Thymus (tissue), 11 donors: ENCODE measurements at regions not wholly inside any gene's neighbourhood (a gene's known extent, or its start where the extent isn't known, plus 50 kb on each side); places are given as distances from the start of the nearest gene placed in this dataset.

Experiments
- DNase-seq, 9 donors: peaks; one replicate each; pipeline ENCODE4 v3.0.0-alpha.2; 2013; ENCODE audit warnings: low spot score in 9 of 9, low read depth in 6 of 9, missing footprints in 1 of 9
- H3K27ac ChIP-seq, 2 donors: one replicate each; pipeline ENCODE4 v1.5.1; 2013; ENCODE audit warnings: control low read depth in 1 of 2, low read depth in 1 of 2, low read length in 1 of 2, mild to moderate bottlenecking in 1 of 2, moderate library complexity in 1 of 2
- H3K27me3 ChIP-seq, 2 donors: one replicate each; pipeline ENCODE4 v1.5.1; 2013; ENCODE audit warnings: low read length in 1 of 2; ENCODE audit not compliant: control insufficient read depth in 2 of 2, insufficient read depth in 1 of 2
- H3K36me3 ChIP-seq, 2 donors: one replicate each; pipeline ENCODE4 v1.5.1; 2013; ENCODE audit warnings: low read length in 1 of 2, mild to moderate bottlenecking in 1 of 2, moderate library complexity in 1 of 2; ENCODE audit not compliant: control insufficient read depth in 2 of 2, insufficient read depth in 2 of 2
- H3K4me1 ChIP-seq, 2 donors: one replicate each; pipeline ENCODE4 v1.5.1; 2013; ENCODE audit warnings: low read length in 2 of 2; ENCODE audit not compliant: control insufficient read depth in 2 of 2, insufficient read depth in 2 of 2
- H3K4me3 ChIP-seq, 2 donors: one replicate each; pipeline ENCODE4 v1.5.1; 2013; ENCODE audit warnings: low read length in 2 of 2, control low read depth in 1 of 2, mild to moderate bottlenecking in 1 of 2
- H3K9me3 ChIP-seq, 2 donors: one replicate each; pipeline ENCODE4 v1.5.1; 2013; ENCODE audit warnings: low read length in 1 of 2, mild to moderate bottlenecking in 1 of 2; ENCODE audit not compliant: control insufficient read depth in 2 of 2, insufficient read depth in 1 of 2
- WGBS: extraction: QIAGEN DNeasy Blood & Tissue Kit; methylation state at CpG from one replicate; pipeline ENCODE4 v1.1.7; 2013; 5-methylcytosine and 5-hydroxymethylcytosine counted together
- donor health status: healthy.

- Histone ChIP-seq H3K9me3 (no peaks in the 10 kb centered on the region), H3K4me1 (no peaks in the 10 kb centered on the region), H3K36me3 (no peaks in the 10 kb centered on the region), H3K4me3 (no peak overlapping the region), H3K27me3 (no peaks in the 10 kb centered on the region), H3K27ac (no peak overlapping the region)
- 98% methylated on average over 5 of the region's 5 CpGs for WGBS
- DNase-seq = no peak
These were observed 58.9 kb downstream of the DIRAS3 start for GRCh38 chr1:67991546-67991945.

- DNase-seq = no peak
- 93% methylated on average over 5 of the region's 5 CpGs for WGBS
- Histone ChIP-seq H3K27ac (no peak overlapping the region), H3K4me1 (no peaks in the 10 kb centered on the region), H3K36me3 (no peaks in the 10 kb centered on the region), H3K9me3 (no peaks in the 10 kb centered on the region), H3K4me3 (no peak overlapping the region), H3K27me3 (no peaks in the 10 kb centered on the region)
These were observed 62.4 kb downstream of the DIRAS3 start for GRCh38 chr1:67988066-67988465.

GRCh38 chr1:67987046-67987799 is 63.2 kb downstream of the DIRAS3 start:
- no peaks in the 10 kb centered on the region for H3K36me3 ChIP-seq
- H3K27ac ChIP-seq = no peak overlapping the region
- H3K4me3 ChIP-seq = no peak overlapping the region
- H3K4me1 ChIP-seq = no peaks in the 10 kb centered on the region
- H3K27me3 ChIP-seq = no peaks in the 10 kb centered on the region
- no peak for DNase-seq
- WGBS = 95% methylated on average over 13 of the region's 13 CpGs
- no peaks in the 10 kb centered on the region for H3K9me3 ChIP-seq

- DNase-seq = no peak
- H3K27ac ChIP-seq = no peak overlapping the region
- no peaks in the 10 kb centered on the region for H3K36me3 ChIP-seq
- H3K9me3 ChIP-seq = no peaks in the 10 kb centered on the region
- H3K4me3 ChIP-seq = no peak overlapping the region
- H3K4me1 ChIP-seq = no peaks in the 10 kb centered on the region
- H3K27me3 ChIP-seq = no peaks in the 10 kb centered on the region
- WGBS = 100% methylated on average over 1 of the region's 1 CpG
These were observed 66.6 kb downstream of the DIRAS3 start for GRCh38 chr1:67983867-67984266.

- 93% methylated on average over 1 of the region's 1 CpG for WGBS
- H3K4me3 ChIP-seq = no peak overlapping the region
- H3K36me3 ChIP-seq = no peaks in the 10 kb centered on the region
- no peak for DNase-seq
- H3K27me3 ChIP-seq = no peaks in the 10 kb centered on the region
- H3K9me3 ChIP-seq = no peaks in the 10 kb centered on the region
- H3K4me1 ChIP-seq = no peaks in the 10 kb centered on the region
- H3K27ac ChIP-seq = no peak overlapping the region
These were observed 70.4 kb downstream of the DIRAS3 start for GRCh38 chr1:67980028-67980427.

GRCh38 chr1:67979532-67979931 is 70.9 kb downstream of the DIRAS3 start:
- DNase-seq = no peak
- 95% methylated on average over 2 of the region's 2 CpGs for WGBS
- Histone ChIP-seq H3K36me3 (no peaks in the 10 kb centered on the region), H3K4me1 (no peaks in the 10 kb centered on the region), H3K4me3 (no peak overlapping the region), H3K9me3 (no peaks in the 10 kb centered on the region), H3K27ac (no peak overlapping the region), H3K27me3 (no peaks in the 10 kb centered on the region)

- Histone ChIP-seq H3K27me3 (no peaks in the 10 kb centered on the region), H3K27ac (no peak overlapping the region), H3K4me1 (no peaks in the 10 kb centered on the region), H3K36me3 (no peaks in the 10 kb centered on the region), H3K9me3 (no peaks in the 10 kb centered on the region), H3K4me3 (no peak overlapping the region)
- 95% methylated on average over 5 of the region's 5 CpGs for WGBS
- DNase-seq = no peak
These were observed 71.4 kb downstream of the DIRAS3 start for GRCh38 chr1:67978890-67979516.

- Histone ChIP-seq H3K36me3 (no peaks in the 10 kb centered on the region), H3K9me3 (no peaks in the 10 kb centered on the region), H3K27me3 (no peaks in the 10 kb centered on the region), H3K4me1 (no peaks in the 10 kb centered on the region), H3K4me3 (no peak overlapping the region), H3K27ac (no peak overlapping the region)
- WGBS = 84% methylated on average over 3 of the region's 3 CpGs
- no peak for DNase-seq
These were observed 72.7 kb downstream of the DIRAS3 start for GRCh38 chr1:67977756-67978155.

GRCh38 chr1:67973051-67973450 is 77.4 kb downstream of the DIRAS3 start:
- H3K27me3 ChIP-seq = no peaks in the 10 kb centered on the region
- DNase-seq = no peak
- no peaks in the 10 kb centered on the region for H3K4me1 ChIP-seq
- H3K36me3 ChIP-seq = no peaks in the 10 kb centered on the region
- H3K4me3 ChIP-seq = no peak overlapping the region
- no peak overlapping the region for H3K27ac ChIP-seq
- no peaks in the 10 kb centered on the region for H3K9me3 ChIP-seq
